ENCODE measurements at regions not wholly inside any gene's neighbourhood (a gene's known extent, or its start where the extent isn't known, plus 50 kb on each side); places are given as distances from the start of the nearest gene placed in this dataset.

- intact Hi-C loops (cut with DNase I; ENCODE audit: low total_unique reads), result no loop called here
- H3K4me1 ChIP-seq, result peaks cover 0 to 6% (median 0%) of the 10 kb centered on the region in 4 donors
- no peaks in the 10 kb centered on the region for H3K36me3 ChIP-seq
- in situ Hi-C loops (cut with MboI; ENCODE audit: low pct_ligation_motif_present in 1 of 4, low pct_unique_long_range_greater_than_20kb in 1 of 4, low sequenced_read_pairs in 3 of 4), result no loop called here
- WGBS, 2 donors (ENCODE audit: low coverage in 1 of 2), result 86 to 100% methylated on average over 1 of the region's 1 CpG
- no peak overlapping the region for H3K27ac ChIP-seq
- no peaks in the 10 kb centered on the region for H3K9me3 ChIP-seq
- TF ChIP-seq CTCF (IDR thresholded peaks at IDR 0.05) (no peak), POLR2A (IDR thresholded peaks at IDR 0.05) (no peak), POLR2AphosphoS5 (IDR thresholded peaks at IDR 0.05) (no peak), EP300 (IDR thresholded peaks at IDR 0.05; ENCODE audit: low read depth) (no peak)
- H3K27me3 ChIP-seq, result no peaks in the 10 kb centered on the region
- no peak for DNase-seq
- H3K4me3 ChIP-seq, result no peak overlapping the region
These were observed 1076.1 kb downstream of the ROBO2 start for GRCh38 chr3:78115983-78116382.

DNA sequence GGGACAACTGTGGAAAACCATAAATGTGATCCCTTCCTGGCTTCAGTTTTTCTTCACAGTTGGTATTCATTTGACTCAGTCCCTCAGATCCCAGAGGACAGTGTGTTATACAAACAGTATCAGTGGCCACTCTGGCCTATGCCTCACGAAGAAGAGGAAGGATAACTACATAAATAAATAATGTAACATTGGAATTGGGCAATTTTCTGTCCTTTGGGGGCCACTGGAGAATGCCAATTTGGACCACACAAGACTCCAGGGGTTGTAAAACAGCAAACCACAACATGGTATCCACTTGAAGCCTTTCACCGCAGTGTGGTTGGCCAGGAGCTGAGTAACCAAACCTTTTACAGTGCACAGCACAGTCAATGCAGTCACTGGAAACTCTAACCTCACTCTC lies 1077.0 kb downstream of the ROBO2 start:
- Histone ChIP-seq H3K36me3 (no peaks in the 10 kb centered on the region), H3K4me1 (no peaks in the 10 kb centered on the region), H3K9me3 (no peaks in the 10 kb centered on the region), H3K27me3 (no peaks in the 10 kb centered on the region), H3K27ac (no peak overlapping the region), H3K4me3 (no peak overlapping the region)
- 50 to 52% methylated on average over 1 to 2 of the region's 2 CpGs for WGBS, 2 donors (ENCODE audit: low coverage in 1 of 2)
- TF ChIP-seq POLR2A (IDR thresholded peaks at IDR 0.05) (no peak), CTCF (IDR thresholded peaks at IDR 0.05) (no peak), EP300 (IDR thresholded peaks at IDR 0.05; ENCODE audit: low read depth) (no peak), POLR2AphosphoS5 (IDR thresholded peaks at IDR 0.05) (no peak)
- intact Hi-C loops (cut with DNase I; ENCODE audit: low total_unique reads), result no loop called here
- in situ Hi-C loops (cut with MboI; ENCODE audit: low pct_ligation_motif_present in 1 of 4, low pct_unique_long_range_greater_than_20kb in 1 of 4, low sequenced_read_pairs in 3 of 4), result no loop called here
- no peak for DNase-seq

- Histone ChIP-seq H3K27ac (no peak overlapping the region), H3K9me3 (no peaks in the 10 kb centered on the region), H3K4me3 (no peak overlapping the region), H3K27me3 (no peaks in the 10 kb centered on the region), H3K4me1 (no peaks in the 10 kb centered on the region), H3K36me3 (no peaks in the 10 kb centered on the region)
- no peak for TF ChIP-seq EP300 (IDR thresholded peaks at IDR 0.05; ENCODE audit: low read depth)
- no peak for TF ChIP-seq POLR2A (IDR thresholded peaks at IDR 0.05)
- TF ChIP-seq POLR2AphosphoS5 (IDR thresholded peaks at IDR 0.05), result no peak
- TF ChIP-seq CTCF (IDR thresholded peaks at IDR 0.05), result no peak
- intact Hi-C loops (cut with DNase I; ENCODE audit: low total_unique reads) (no loop called here), in situ Hi-C loops (cut with MboI; ENCODE audit: low pct_ligation_motif_present in 1 of 4, low pct_unique_long_range_greater_than_20kb in 1 of 4, low sequenced_read_pairs in 3 of 4) (no loop called here)
- WGBS, 2 donors (ENCODE audit: low coverage in 1 of 2), result 80 to 86% methylated on average over 1 of the region's 1 CpG
- no peak for DNase-seq
These were observed 1083.2 kb downstream of the ROBO2 start for GRCh38 chr3:78123058-78123457.

DNA sequence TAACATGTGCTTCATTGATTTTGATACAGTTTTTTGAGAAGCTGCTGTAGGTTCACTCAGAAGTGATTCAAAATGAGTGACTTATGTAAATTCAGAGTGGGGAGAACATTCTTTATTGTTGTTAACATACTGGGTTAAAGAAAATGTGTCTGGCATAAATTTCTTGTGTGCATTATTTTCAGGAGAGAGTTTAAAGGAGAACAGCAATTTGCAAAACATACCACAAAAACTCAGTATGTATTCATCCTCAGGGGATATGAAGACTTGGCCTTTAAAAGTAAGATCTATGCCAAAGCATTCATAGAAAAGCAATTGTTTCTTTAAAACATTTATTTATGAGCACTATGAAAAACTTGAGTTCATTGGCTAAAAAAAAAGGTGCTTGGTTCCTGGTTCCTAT lies 1089.8 kb downstream of the ROBO2 start:
- no peak for DNase-seq
- Histone ChIP-seq H3K4me3 (no peak overlapping the region), H3K9me3 (no peaks in the 10 kb centered on the region), H3K27ac (no peak overlapping the region), H3K27me3 (no peaks in the 10 kb centered on the region), H3K4me1 (no peaks in the 10 kb centered on the region), H3K36me3 (no peaks in the 10 kb centered on the region)
- intact Hi-C loops (cut with DNase I; ENCODE audit: low total_unique reads) (no loop called here), in situ Hi-C loops (cut with MboI; ENCODE audit: low pct_ligation_motif_present in 1 of 4, low pct_unique_long_range_greater_than_20kb in 1 of 4, low sequenced_read_pairs in 3 of 4) (no loop called here)
- TF ChIP-seq POLR2AphosphoS5 (IDR thresholded peaks at IDR 0.05) (no peak), EP300 (IDR thresholded peaks at IDR 0.05; ENCODE audit: low read depth) (no peak), POLR2A (IDR thresholded peaks at IDR 0.05) (no peak), CTCF (IDR thresholded peaks at IDR 0.05) (no peak)

Measured in transverse colon (tissue), 4 donors.